CD4-positive, CD25-positive, alpha-beta regulatory T cell (primary cell): ENCODE measurements at regions not wholly inside any gene's neighbourhood (a gene's known extent, or its start where the extent isn't known, plus 50 kb on each side); places are given as distances from the start of the nearest gene placed in this dataset.

Experiments used
- ATAC-seq, 2 donors: fragments of 150-1000 bp; cut with Tn5 transposase; one replicate each; pipeline ENCODE4 v1.10.0; 2021; ENCODE audit warnings: low read depth in 2 of 2, moderate number of reproducible peaks in 2 of 2, moderate library complexity in 1 of 2
- DNase-seq, 3 donors: peaks; one replicate each; pipeline versions ENCODE4 v3.0.0 to v3.0.0-alpha.2; 2012 to 2022; ENCODE audit warnings: mixed read lengths in 1 of 3
- H3K27ac ChIP-seq: one replicate; pipeline ENCODE4 v1.7.0; 2013; ENCODE audit warnings: mild to moderate bottlenecking, low read length; ENCODE audit not compliant: insufficient read depth, poor library complexity, severe bottlenecking
- H3K27me3 ChIP-seq: one replicate; pipeline ENCODE4 v1.7.0; 2013; ENCODE audit warnings: low read length; ENCODE audit not compliant: control insufficient read depth, insufficient read depth
- H3K36me3 ChIP-seq: one replicate; pipeline ENCODE4 v1.7.0; 2013; ENCODE audit warnings: mild to moderate bottlenecking, low read length, moderate library complexity; ENCODE audit not compliant: control insufficient read depth, insufficient read depth
- H3K4me1 ChIP-seq: 2 replicates; pipeline ENCODE4 v1.7.0; 2013; ENCODE audit warnings: mild to moderate bottlenecking, low read length; ENCODE audit not compliant: insufficient read depth, control insufficient read depth, poor library complexity, severe bottlenecking
- H3K4me3 ChIP-seq: one replicate; pipeline ENCODE4 v1.7.0; 2013; ENCODE audit warnings: low read depth, mild to moderate bottlenecking, low read length, moderate library complexity
- H3K9me3 ChIP-seq, 2 experiments: 1 replicate in 1 of 2; 2 replicates in 1 of 2; pipeline ENCODE4 v1.7.0; 2013; ENCODE audit warnings: low read length in 2 of 2, mild to moderate bottlenecking in 1 of 2, moderate library complexity in 1 of 2; ENCODE audit not compliant: control insufficient read depth in 2 of 2
- H3K27ac Mint-ChIP-seq, 3 donors: one replicate each; pipeline ENCODE4 v1.8.0; 2020 to 2022; ENCODE audit warnings: mild to moderate bottlenecking in 3 of 3, mixed read lengths in 3 of 3, moderate library complexity in 2 of 3
- H3K27me3 Mint-ChIP-seq: one replicate; pipeline ENCODE4 v1.8.0; 2022; ENCODE audit warnings: mild to moderate bottlenecking, mixed read lengths
- H3K36me3 Mint-ChIP-seq: one replicate; pipeline ENCODE4 v1.8.0; 2020; ENCODE audit warnings: mixed read lengths
- H3K4me1 Mint-ChIP-seq, 4 donors: one replicate each; pipeline ENCODE4 v1.8.0; 2020 to 2022; ENCODE audit warnings: mixed read lengths in 4 of 4, mild to moderate bottlenecking in 1 of 4
- H3K4me3 Mint-ChIP-seq, 4 donors: one replicate each; pipeline ENCODE4 v1.8.0; 2020 to 2022; ENCODE audit warnings: mild to moderate bottlenecking in 4 of 4, mixed read lengths in 4 of 4, moderate library complexity in 3 of 4
- H3K9me3 Mint-ChIP-seq, 7 donors: one replicate each; pipeline ENCODE4 v1.8.0; 2020 to 2022; ENCODE audit warnings: mixed read lengths in 7 of 7, mild to moderate bottlenecking in 3 of 7, moderate library complexity in 2 of 7

GRCh38 chr12:14194572-14194971, 170.9 kb upstream of the ATF7IP start:
- no peak overlapping the region for H3K4me3 ChIP-seq
- no peaks in the 10 kb centered on the region for H3K4me1 Mint-ChIP-seq
- H3K36me3 Mint-ChIP-seq: no peaks in the 10 kb centered on the region
- H3K27ac ChIP-seq: no peak overlapping the region
- no peak overlapping the region for H3K4me3 Mint-ChIP-seq
- no peak for ATAC-seq
- H3K27me3 Mint-ChIP-seq: peaks cover 21% of the 10 kb centered on the region
- H3K27me3 ChIP-seq: no peaks in the 10 kb centered on the region
- no peaks in the 10 kb centered on the region for H3K4me1 ChIP-seq
- peaks cover 0 to 1% (median 0%) of the 10 kb centered on the region in 7 donors for H3K9me3 Mint-ChIP-seq
- no peak for DNase-seq
- no peaks in the 10 kb centered on the region for H3K36me3 ChIP-seq
- H3K27ac Mint-ChIP-seq: no peak overlapping the region
- H3K9me3 ChIP-seq: no peaks in the 10 kb centered on the region

- Mint-ChIP-seq H3K36me3 (no peaks in the 10 kb centered on the region), H3K4me3 (no peak overlapping the region), H3K4me1 (no peaks in the 10 kb centered on the region), H3K27ac (no peak overlapping the region), H3K27me3 (peaks cover 23% of the 10 kb centered on the region), H3K9me3 (peaks cover 0 to 13% (median 0%) of the 10 kb centered on the region in 7 donors)
- Histone ChIP-seq H3K9me3 (peaks cover 0 to 1% of the 10 kb centered on the region in 2 experiments), H3K36me3 (no peaks in the 10 kb centered on the region), H3K27ac (no peak overlapping the region), H3K4me1 (no peaks in the 10 kb centered on the region), H3K4me3 (no peak overlapping the region), H3K27me3 (peaks cover 9% of the 10 kb centered on the region)
- ATAC-seq: no peak
- DNase-seq: no peak
Observed at GRCh38 chr12:14199455-14200198, 165.9 kb upstream of the ATF7IP start.

- H3K4me1 ChIP-seq: no peaks in the 10 kb centered on the region
- H3K27me3 Mint-ChIP-seq: peaks cover 23% of the 10 kb centered on the region
- peaks cover 0 to 13% (median under 1%) of the 10 kb centered on the region in 7 donors for H3K9me3 Mint-ChIP-seq
- no peak overlapping the region for H3K4me3 ChIP-seq
- peaks cover 9% of the 10 kb centered on the region for H3K27me3 ChIP-seq
- ATAC-seq: no peak
- H3K27ac ChIP-seq: no peak overlapping the region
- no peak overlapping the region for H3K4me3 Mint-ChIP-seq
- H3K36me3 ChIP-seq: no peaks in the 10 kb centered on the region
- no peaks in the 10 kb centered on the region for H3K36me3 Mint-ChIP-seq
- peaks cover 0 to 1% of the 10 kb centered on the region in 2 experiments for H3K9me3 ChIP-seq
- H3K27ac Mint-ChIP-seq: no peak overlapping the region
- H3K4me1 Mint-ChIP-seq: no peaks in the 10 kb centered on the region
- DNase-seq: no peak
Observed at GRCh38 chr12:14200598-14200997, 164.9 kb upstream of the ATF7IP start.

- DNase-seq (no peak), ATAC-seq (no peak)
- H3K9me3 Mint-ChIP-seq: peaks cover 0 to 13% (median 1%) of the 10 kb centered on the region in 7 donors
Observed at GRCh38 chr12:14201291-14201690, 164.2 kb upstream of the ATF7IP start.

DNA sequence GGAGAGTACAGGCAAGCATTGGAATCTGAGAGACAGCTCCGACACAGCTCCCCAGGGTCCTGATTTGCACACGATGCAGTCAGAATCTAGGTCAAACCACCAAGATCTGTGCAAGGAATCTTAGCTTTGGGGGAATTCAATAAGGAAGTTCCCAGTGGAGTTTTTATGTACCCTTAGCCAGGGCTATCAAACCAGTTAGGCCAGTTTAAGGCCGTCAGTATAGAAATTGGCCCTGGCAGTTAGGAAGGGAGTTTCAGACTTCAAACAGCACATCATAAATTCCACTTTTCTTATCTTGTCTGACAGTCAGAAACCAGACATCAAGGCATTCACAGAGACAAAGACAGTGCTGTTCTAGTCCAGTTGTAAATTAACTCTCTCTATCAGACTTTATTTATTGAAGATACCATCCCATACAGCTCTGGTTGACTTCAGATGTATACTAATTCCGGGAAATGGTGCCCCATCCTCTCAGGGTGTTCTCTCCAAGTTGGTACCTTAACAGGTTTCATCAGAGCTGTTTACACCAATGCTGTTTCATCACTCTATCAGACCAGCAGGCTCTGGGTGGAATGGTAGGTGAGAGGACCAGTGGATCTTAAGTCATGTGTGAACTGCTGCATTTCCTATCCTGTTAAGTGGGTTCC, 157.5 kb upstream of the ATF7IP start:
- ATAC-seq (no peak), DNase-seq (no peak)
- Mint-ChIP-seq H3K36me3 (no peaks in the 10 kb centered on the region), H3K27ac (no peak overlapping the region), H3K27me3 (peaks cover 12% of the 10 kb centered on the region), H3K4me1 (no peaks in the 10 kb centered on the region), H3K9me3 (peaks cover 0 to 1% (median 0%) of the 10 kb centered on the region in 7 donors), H3K4me3 (no peak overlapping the region)
- H3K4me3 ChIP-seq: no peak overlapping the region
- no peaks in the 10 kb centered on the region for H3K9me3 ChIP-seq
- H3K27ac ChIP-seq: no peak overlapping the region
- H3K36me3 ChIP-seq: no peaks in the 10 kb centered on the region
- peaks cover 8% of the 10 kb centered on the region for H3K27me3 ChIP-seq
- no peaks in the 10 kb centered on the region for H3K4me1 ChIP-seq

More at GRCh38 chr12:14201291-14201690, 164.2 kb upstream of the ATF7IP start:
- Mint-ChIP-seq H3K36me3 (no peaks in the 10 kb centered on the region), H3K27me3 (peaks cover 23% of the 10 kb centered on the region), H3K4me3 (no peak overlapping the region), H3K4me1 (no peaks in the 10 kb centered on the region), H3K27ac (no peak overlapping the region)
- H3K4me3 ChIP-seq: no peak overlapping the region
- H3K36me3 ChIP-seq: no peaks in the 10 kb centered on the region
- peaks cover 0 to 1% of the 10 kb centered on the region in 2 experiments for H3K9me3 ChIP-seq
- H3K27me3 ChIP-seq: peaks cover 9% of the 10 kb centered on the region
- no peaks in the 10 kb centered on the region for H3K4me1 ChIP-seq
- H3K27ac ChIP-seq: no peak overlapping the region

DNA sequence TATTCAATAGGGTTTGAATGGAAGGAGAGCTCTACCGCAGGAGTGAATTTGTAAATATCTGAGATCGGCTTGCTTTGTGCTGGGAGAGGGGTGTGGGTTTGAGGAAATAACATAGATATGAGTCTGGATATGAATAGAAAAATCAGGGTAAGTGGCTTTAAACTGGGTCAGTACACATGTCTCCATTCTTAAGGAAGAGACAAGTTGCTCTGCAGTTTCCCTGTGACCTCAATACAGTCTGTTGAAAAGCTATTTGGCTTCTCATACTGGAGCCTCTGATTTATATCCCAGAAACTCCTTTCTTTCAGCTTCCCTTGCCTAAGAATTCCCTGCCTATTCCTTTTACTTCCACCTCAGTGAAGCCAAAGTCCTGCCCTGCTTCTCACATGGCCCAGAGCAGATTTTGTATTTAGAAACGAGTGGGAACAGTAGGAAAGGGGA, 153.5 kb upstream of the ATF7IP start:
- DNase-seq (no peak), ATAC-seq (no peak)
- peaks cover 0 to 1% (median 0%) of the 10 kb centered on the region in 7 donors for H3K9me3 Mint-ChIP-seq
- peaks cover 0 to 8% (median 5%) of the 10 kb centered on the region in 4 donors for H3K4me1 Mint-ChIP-seq
- H3K4me3 Mint-ChIP-seq: no peak overlapping the region
- no peaks in the 10 kb centered on the region for H3K36me3 Mint-ChIP-seq
- Histone ChIP-seq H3K9me3 (no peaks in the 10 kb centered on the region), H3K36me3 (no peaks in the 10 kb centered on the region), H3K27ac (no peak overlapping the region), H3K4me1 (peaks cover 4% of the 10 kb centered on the region), H3K27me3 (no peaks in the 10 kb centered on the region), H3K4me3 (no peak overlapping the region)
- peaks cover 12% of the 10 kb centered on the region for H3K27me3 Mint-ChIP-seq
- H3K27ac Mint-ChIP-seq: no peak overlapping the region

GRCh38 chr12:14213542-14213941, 151.9 kb upstream of the ATF7IP start:
- Mint-ChIP-seq H3K9me3 (peaks cover 0 to 1% (median 0%) of the 10 kb centered on the region in 7 donors), H3K4me1 (peaks cover 2 to 16% (median 6%) of the 10 kb centered on the region in 4 donors), H3K27ac (no peak overlapping the region), H3K4me3 (no peak overlapping the region), H3K27me3 (peaks cover 6% of the 10 kb centered on the region), H3K36me3 (no peaks in the 10 kb centered on the region)
- no peak for DNase-seq
- Histone ChIP-seq H3K27me3 (no peaks in the 10 kb centered on the region), H3K36me3 (no peaks in the 10 kb centered on the region), H3K4me1 (peaks cover 4% of the 10 kb centered on the region), H3K4me3 (no peak overlapping the region), H3K27ac (no peak overlapping the region), H3K9me3 (no peaks in the 10 kb centered on the region)
- ATAC-seq: no peak
